ENCODE measurements at regions not wholly inside any gene's neighbourhood (a gene's known extent, or its start where the extent isn't known, plus 50 kb on each side); places are given as distances from the start of the nearest gene placed in this dataset.
"Not testable (repeated sequence)": the region's sequence is repeated elsewhere in the genome, so short reads cannot be mapped to it uniquely, and the experiment has no call there.

DNA sequence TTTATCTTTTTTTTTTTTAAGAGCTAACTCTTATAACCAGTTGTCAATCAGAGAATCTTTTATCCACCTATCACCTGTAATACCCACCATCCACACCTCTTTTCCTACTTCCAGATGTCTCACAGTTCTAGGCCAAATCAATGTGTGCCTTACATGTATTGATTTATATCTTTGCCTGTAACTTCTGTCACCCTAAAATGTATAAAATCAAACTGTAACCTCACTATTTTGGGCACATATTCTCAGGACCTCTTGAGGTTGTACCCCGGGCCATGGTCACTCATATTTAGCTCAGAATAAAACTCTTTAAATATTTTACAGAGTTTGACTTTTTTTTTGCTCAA is 404.7 kb upstream of the RORB start:
- TF ChIP-seq, protein P1, sequence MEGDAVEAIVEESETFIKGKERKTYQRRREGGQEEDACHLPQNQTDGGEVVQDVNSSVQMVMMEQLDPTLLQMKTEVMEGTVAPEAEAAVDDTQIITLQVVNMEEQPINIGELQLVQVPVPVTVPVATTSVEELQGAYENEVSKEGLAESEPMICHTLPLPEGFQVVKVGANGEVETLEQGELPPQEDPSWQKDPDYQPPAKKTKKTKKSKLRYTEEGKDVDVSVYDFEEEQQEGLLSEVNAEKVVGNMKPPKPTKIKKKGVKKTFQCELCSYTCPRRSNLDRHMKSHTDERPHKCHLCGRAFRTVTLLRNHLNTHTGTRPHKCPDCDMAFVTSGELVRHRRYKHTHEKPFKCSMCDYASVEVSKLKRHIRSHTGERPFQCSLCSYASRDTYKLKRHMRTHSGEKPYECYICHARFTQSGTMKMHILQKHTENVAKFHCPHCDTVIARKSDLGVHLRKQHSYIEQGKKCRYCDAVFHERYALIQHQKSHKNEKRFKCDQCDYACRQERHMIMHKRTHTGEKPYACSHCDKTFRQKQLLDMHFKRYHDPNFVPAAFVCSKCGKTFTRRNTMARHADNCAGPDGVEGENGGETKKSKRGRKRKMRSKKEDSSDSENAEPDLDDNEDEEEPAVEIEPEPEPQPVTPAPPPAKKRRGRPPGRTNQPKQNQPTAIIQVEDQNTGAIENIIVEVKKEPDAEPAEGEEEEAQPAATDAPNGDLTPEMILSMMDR (IDR thresholded peaks at IDR 0.05; ENCODE audit: control insufficient read depth, insufficient read depth, low read depth, low read length, missing control alignments), result no peak
- no peak for DNase-seq (ENCODE audit: low read depth)
- H3K4me3 ChIP-seq (ENCODE audit: control insufficient read depth, low read depth, low read length), result no peak overlapping the region

DNA sequence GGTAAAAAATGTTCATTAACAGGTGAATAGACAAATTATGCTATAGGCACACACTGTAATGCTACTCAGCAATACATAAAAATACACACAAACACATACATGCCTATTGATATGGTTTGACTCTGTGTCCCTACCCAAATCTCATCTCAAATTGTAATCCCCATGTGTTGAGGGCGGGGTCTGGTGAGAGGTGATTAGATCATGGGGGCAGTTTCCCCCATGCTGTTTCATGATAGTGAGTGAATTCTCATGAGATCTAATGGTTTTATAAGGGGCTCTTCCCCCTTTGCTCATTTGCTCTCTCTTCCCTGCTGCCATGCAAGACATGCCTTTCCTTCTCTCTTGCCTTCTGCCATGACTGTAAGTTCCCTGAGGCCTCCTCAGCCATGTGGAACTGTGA is 403.1 kb upstream of the RORB start:
- DNase-seq (ENCODE audit: low read depth); H3K4me3 ChIP-seq (ENCODE audit: control insufficient read depth, low read depth, low read length): not testable (repeated sequence)

DNA sequence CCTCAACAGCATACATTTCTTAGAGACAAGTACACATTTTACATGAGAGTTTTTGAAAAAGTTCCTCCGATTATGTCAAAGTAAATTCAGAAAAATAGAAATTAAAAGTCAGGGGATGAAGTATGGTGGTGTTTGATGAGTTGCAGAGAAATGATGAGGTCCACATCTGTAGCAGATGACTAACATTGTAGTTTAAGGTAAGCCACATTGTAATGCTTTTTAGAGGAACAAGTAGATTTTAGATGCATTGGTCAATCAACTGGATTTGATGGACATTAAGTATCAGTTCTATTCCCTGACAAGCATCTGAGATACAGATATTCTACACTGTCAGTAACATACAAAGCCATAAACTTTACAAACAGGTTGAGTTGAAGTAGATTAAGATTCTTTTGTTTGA is 402.4 kb upstream of the RORB start:
- H3K4me3 ChIP-seq (ENCODE audit: control insufficient read depth, low read depth, low read length), result no peak overlapping the region
- no peak for DNase-seq (ENCODE audit: low read depth)
- TF ChIP-seq, protein P1 (IDR thresholded peaks at IDR 0.05; ENCODE audit: control insufficient read depth, insufficient read depth, low read depth, low read length, missing control alignments), result no peak

GRCh38 chr9:74095925-74096324 is 401.2 kb upstream of the RORB start:
- no peak overlapping the region for H3K4me3 ChIP-seq (ENCODE audit: control insufficient read depth, low read depth, low read length)
- DNase-seq (ENCODE audit: low read depth), result no peak
- TF ChIP-seq, protein P1 (IDR thresholded peaks at IDR 0.05; ENCODE audit: control insufficient read depth, insufficient read depth, low read depth, low read length, missing control alignments), result no peak

DNA sequence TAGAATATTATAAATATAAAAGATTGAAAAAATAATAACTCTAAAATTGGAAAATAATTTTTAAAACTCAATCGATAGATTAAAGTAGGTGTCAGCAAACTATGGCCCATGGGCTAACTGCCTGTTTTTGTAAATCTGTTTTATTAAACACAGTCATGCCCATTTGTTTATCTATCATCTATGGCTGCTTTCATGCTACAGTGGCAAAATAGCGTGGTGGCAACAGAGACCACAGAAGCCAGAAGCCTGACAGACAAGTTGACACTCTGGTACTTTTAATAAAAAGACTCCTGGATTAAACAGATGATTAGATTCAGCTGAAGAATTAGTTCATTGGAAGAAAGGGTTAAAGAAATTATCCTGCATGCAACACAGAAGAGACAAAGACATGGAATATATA is 400.7 kb upstream of the RORB start:
- DNase-seq (ENCODE audit: low read depth), result no peak
- no peak overlapping the region for H3K4me3 ChIP-seq (ENCODE audit: control insufficient read depth, low read depth, low read length)
- TF ChIP-seq, protein P1 (IDR thresholded peaks at IDR 0.05; ENCODE audit: control insufficient read depth, insufficient read depth, low read depth, low read length, missing control alignments), result no peak

- no peak overlapping the region for H3K4me3 ChIP-seq (ENCODE audit: control insufficient read depth, low read depth, low read length)
- TF ChIP-seq, protein P1 (IDR thresholded peaks at IDR 0.05; ENCODE audit: control insufficient read depth, insufficient read depth, low read depth, low read length, missing control alignments), result no peak
- DNase-seq (ENCODE audit: low read depth), result no peak
Measured at GRCh38 chr9:74100042-74100441, 397.1 kb upstream of the RORB start.

GRCh38 chr9:74102148-74102547 is 395.0 kb upstream of the RORB start:
- not testable (repeated sequence) for DNase-seq (ENCODE audit: low read depth); H3K4me3 ChIP-seq (ENCODE audit: control insufficient read depth, low read depth, low read length)

DNA sequence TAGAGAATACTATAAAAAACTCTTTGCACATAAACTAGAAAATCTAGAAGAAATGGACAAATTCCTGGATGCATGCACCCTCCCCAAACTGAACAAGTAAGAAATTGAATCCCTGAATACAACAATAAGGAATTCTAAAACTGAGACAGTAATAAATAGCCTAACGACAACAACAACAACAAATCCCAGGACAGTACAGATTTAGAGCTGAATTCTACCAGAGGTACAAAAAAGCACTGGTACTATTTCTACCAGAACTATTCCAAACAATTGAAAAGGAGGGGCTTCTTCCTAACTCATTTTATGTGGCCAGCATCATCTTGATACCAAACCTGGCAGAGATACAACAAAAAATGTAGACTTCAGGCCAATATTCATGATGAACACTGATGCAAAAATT is 394.4 kb upstream of the RORB start:
- TF ChIP-seq, protein P1 (IDR thresholded peaks at IDR 0.05; ENCODE audit: control insufficient read depth, insufficient read depth, low read depth, low read length, missing control alignments), result no peak
- DNase-seq (ENCODE audit: low read depth), result no peak
- H3K4me3 ChIP-seq (ENCODE audit: control insufficient read depth, low read depth, low read length), result no peak overlapping the region

All from AG09309 (cell line).